ENCODE measurements at regions not wholly inside any gene's neighbourhood (a gene's known extent, or its start where the extent isn't known, plus 50 kb on each side); places are given as distances from the start of the nearest gene placed in this dataset.

DNA sequence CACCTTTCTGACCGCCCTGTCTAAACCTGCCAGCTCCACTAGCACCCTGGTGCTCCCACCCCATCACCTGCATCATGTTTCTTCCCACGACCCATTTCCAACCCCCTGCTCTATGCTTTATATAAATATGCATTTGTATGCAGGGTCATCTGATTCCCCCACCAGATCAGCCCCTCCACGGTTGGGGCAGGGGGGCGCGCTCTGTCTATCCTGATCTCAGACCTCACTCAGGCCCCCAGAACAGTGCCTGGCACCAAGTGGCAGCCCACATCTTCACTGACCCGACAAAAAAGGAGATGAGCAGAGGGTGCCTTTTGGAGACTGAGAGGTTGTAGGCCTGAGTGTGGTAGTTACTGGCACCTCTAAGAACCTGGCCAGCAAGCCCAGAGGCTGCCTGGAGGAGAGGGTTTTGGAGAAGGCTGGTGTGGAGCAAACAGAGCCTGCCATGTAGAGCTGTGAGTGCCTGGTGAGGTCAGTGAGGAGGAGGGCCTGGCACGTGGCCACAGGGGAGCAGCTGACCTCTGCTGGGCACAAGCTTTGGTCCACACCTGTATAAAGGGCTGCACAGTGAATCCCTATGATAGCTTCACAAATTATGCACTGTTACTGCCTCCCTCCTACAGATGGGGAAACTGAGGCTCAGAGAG is 86.3 kb upstream of the RTL6 start:
- Histone ChIP-seq H3K27me3 (ENCODE audit: control insufficient read depth in 1 of 2, insufficient read depth in 2 of 2, low read length in 2 of 2) (peaks cover 7 to 11% of the 10 kb centered on the region in 2 donors), H3K4me3 (ENCODE audit: low read length in 2 of 2) (no peak overlapping the region), H3K9me3 (ENCODE audit: control insufficient read depth in 2 of 2, low read length in 2 of 2) (peaks cover 0 to 3% of the 10 kb centered on the region in 2 donors), H3K9ac (ENCODE audit: low read length in 2 of 2) (no peak overlapping the region), H3K36me3 (ENCODE audit: control insufficient read depth in 2 of 2, insufficient read depth in 2 of 2, low read length in 2 of 2) (no peaks in the 10 kb centered on the region), H3K27ac (ENCODE audit: low read length) (no peak overlapping the region), H3K4me1 (ENCODE audit: control insufficient read depth, insufficient read depth, low read length) (no peaks in the 10 kb centered on the region)

DNA sequence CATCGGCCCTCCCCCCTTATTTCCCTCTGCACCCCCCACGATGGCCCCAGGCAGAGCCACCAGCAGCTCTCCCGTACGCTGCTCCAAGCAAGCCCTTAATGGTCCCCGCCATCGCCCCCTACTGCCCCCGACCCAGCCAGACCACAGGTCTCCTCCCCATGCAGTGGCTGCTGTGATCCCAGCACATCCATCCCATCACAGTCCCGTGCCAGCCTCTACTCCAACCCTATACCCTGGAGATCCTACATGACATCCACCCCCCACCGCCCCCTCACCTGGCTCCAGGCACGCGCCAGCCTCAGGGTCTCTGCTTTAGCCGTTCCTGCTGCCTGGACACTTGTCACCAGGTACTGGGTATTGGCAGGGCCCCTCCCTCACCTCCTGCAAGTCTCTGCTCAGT is 85.8 kb upstream of the RTL6 start:
- Histone ChIP-seq H3K4me1 (ENCODE audit: control insufficient read depth, insufficient read depth, low read length) (no peaks in the 10 kb centered on the region), H3K27ac (ENCODE audit: low read length) (no peak overlapping the region), H3K36me3 (ENCODE audit: control insufficient read depth in 2 of 2, insufficient read depth in 2 of 2, low read length in 2 of 2) (no peaks in the 10 kb centered on the region)

DNA sequence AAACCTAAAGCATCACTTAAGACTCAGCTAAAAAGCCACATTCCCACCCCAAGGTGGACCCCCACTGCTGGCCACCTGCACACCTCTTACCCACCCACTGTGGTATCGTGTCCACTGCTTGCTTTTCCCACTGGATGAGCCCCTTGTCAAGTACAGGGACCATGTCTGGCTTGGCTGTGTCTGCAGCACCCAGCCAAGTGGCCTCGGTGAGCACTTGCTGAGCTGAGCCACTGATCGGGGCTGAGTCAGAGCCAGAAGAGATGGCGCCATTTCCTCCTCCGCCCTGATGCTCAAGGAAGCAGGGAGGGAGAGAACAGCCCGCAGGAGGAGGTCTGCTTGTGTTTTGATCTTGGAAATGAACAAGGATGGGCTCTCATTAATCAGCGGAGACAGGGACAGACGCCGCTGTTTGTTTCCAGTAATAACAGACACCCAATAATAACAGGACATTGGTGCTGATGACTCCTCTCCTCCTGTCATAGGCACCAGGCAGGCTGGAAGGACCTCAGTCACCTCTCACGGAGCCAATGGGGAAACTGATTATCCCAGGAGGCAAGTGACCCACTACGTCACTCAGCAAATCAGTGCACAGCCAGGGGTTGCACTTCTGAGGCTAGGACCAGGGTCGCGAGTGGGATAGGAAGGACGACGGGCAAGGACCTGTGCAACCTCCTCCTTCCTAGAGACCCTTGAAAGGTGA is 85.2 kb upstream of the RTL6 start:
- no peak overlapping the region for H3K9ac ChIP-seq (ENCODE audit: low read length in 2 of 2)
- H3K27me3 ChIP-seq (ENCODE audit: control insufficient read depth in 1 of 2, insufficient read depth in 2 of 2, low read length in 2 of 2): peaks cover 7 to 11% of the 10 kb centered on the region in 2 donors
- H3K4me1 ChIP-seq (ENCODE audit: control insufficient read depth, insufficient read depth, low read length): no peaks in the 10 kb centered on the region
- no peak overlapping the region for H3K4me3 ChIP-seq (ENCODE audit: low read length in 2 of 2)
- no peaks in the 10 kb centered on the region for H3K36me3 ChIP-seq (ENCODE audit: control insufficient read depth in 2 of 2, insufficient read depth in 2 of 2, low read length in 2 of 2)
- H3K27ac ChIP-seq (ENCODE audit: low read length): no peak overlapping the region
- no peaks in the 10 kb centered on the region for H3K9me3 ChIP-seq (ENCODE audit: control insufficient read depth in 2 of 2, low read length in 2 of 2)

More for the DNA sequence above, 85.8 kb upstream of the RTL6 start:
- H3K27me3 ChIP-seq (ENCODE audit: control insufficient read depth in 1 of 2, insufficient read depth in 2 of 2, low read length in 2 of 2): peaks cover 7 to 11% of the 10 kb centered on the region in 2 donors
- H3K9ac ChIP-seq (ENCODE audit: low read length in 2 of 2): no peak overlapping the region
- no peaks in the 10 kb centered on the region for H3K9me3 ChIP-seq (ENCODE audit: control insufficient read depth in 2 of 2, low read length in 2 of 2)
- no peak overlapping the region for H3K4me3 ChIP-seq (ENCODE audit: low read length in 2 of 2)

DNA sequence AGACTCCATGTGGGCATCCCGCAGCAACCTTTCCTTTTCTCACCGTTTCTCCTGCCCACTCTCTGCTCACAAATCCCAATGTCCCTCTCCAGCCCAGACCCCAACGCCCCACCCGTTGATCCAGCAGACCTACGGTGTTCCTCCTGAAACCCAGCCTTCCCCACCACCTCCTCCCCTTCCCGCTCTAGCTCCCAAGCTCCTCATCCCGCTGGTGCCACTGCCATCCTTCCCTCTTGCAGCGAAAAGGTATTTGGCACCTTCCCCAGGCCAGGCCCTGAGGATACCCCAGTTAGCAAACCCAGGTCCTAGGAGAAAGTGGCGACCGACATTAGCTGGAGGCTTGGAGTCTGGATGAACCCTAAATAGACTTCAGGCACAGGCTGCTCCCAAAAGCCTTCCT is 84.0 kb upstream of the RTL6 start:
- Histone ChIP-seq H3K36me3 (ENCODE audit: control insufficient read depth in 2 of 2, insufficient read depth in 2 of 2, low read length in 2 of 2) (no peaks in the 10 kb centered on the region), H3K4me1 (ENCODE audit: control insufficient read depth, insufficient read depth, low read length) (no peaks in the 10 kb centered on the region), H3K9me3 (ENCODE audit: control insufficient read depth in 2 of 2, low read length in 2 of 2) (no peaks in the 10 kb centered on the region), H3K9ac (ENCODE audit: low read length in 2 of 2) (no peak overlapping the region), H3K4me3 (ENCODE audit: low read length in 2 of 2) (no peak overlapping the region), H3K27ac (ENCODE audit: low read length) (no peak overlapping the region), H3K27me3 (ENCODE audit: control insufficient read depth in 1 of 2, insufficient read depth in 2 of 2, low read length in 2 of 2) (peaks cover 5 to 8% of the 10 kb centered on the region in 2 donors)

DNA sequence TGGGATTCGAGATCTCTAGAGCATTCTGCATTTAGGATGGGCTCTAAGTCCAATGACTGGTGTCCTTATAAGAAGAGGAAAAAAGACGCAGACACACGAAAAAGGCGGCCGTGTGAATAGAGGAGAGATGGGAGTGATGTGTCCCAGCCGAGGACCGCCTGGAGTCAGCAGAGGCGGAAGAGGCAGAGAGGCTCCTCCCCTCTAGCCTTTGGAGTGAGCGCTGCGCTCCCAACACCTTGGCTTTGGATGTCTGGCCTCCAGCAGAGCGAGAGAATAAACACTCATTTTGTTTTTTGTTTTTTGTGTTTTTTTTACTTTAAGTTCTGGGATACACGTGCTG is 83.0 kb upstream of the RTL6 start:
- H3K27me3 ChIP-seq (ENCODE audit: control insufficient read depth in 1 of 2, insufficient read depth in 2 of 2, low read length in 2 of 2): peaks cover 3 to 4% of the 10 kb centered on the region in 2 donors
- H3K9ac ChIP-seq (ENCODE audit: low read length in 2 of 2): no peak overlapping the region
- no peaks in the 10 kb centered on the region for H3K4me1 ChIP-seq (ENCODE audit: control insufficient read depth, insufficient read depth, low read length)
- no peak overlapping the region for H3K27ac ChIP-seq (ENCODE audit: low read length)
- H3K36me3 ChIP-seq (ENCODE audit: control insufficient read depth in 2 of 2, insufficient read depth in 2 of 2, low read length in 2 of 2): no peaks in the 10 kb centered on the region
- no peak overlapping the region for H3K4me3 ChIP-seq (ENCODE audit: low read length in 2 of 2)
- H3K9me3 ChIP-seq (ENCODE audit: control insufficient read depth in 2 of 2, low read length in 2 of 2): no peaks in the 10 kb centered on the region

DNA sequence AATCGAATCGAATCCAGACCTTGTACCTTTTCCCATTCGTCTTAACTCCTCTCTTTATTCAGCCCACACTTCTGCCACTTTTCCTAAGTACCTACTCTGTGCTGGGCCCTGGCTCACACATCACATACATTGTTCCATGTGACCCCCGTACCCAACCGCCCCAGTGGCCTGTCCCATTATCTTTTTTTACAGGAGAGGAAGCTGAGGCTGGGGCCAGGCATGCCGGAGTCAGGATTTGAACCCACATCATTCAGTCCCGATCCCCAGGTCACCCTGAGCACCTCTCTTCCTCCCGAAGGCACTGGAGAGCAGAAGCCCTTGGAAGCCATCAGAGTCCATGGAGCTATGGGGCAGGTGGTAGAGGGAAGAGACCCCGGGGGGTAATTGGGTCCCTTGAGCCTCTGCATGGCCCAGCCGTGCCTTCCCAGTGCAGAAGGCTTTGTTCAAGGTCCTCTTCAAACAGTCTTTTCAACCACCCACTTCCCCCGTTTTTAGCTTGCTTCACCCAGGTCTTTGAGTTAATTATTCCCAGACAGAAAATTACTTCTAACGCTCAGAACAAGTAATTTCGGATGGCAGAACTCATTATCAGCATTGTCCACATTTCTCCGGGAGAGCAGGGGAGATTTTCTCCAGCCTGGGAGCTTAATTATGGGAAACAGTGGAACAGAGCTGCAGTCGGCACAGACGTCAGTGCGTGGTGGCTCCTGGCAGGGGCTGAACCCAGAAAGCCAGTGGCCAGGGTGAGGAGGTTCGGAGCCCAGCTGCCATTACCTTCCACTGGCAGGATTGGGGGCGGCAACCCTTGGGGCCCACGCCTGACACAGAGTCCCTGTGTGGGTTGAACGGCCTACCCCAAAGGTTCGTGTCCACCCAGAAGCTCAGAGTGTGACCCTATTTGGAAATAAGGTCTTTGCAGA is 82.4 kb upstream of the RTL6 start:
- no peak overlapping the region for H3K27ac ChIP-seq (ENCODE audit: low read length)
- H3K4me3 ChIP-seq (ENCODE audit: low read length in 2 of 2): no peak overlapping the region
- H3K9me3 ChIP-seq (ENCODE audit: control insufficient read depth in 2 of 2, low read length in 2 of 2): no peaks in the 10 kb centered on the region
- no peaks in the 10 kb centered on the region for H3K4me1 ChIP-seq (ENCODE audit: control insufficient read depth, insufficient read depth, low read length)
- peaks cover 0 to under 1% of the 10 kb centered on the region in 2 donors for H3K27me3 ChIP-seq (ENCODE audit: control insufficient read depth in 1 of 2, insufficient read depth in 2 of 2, low read length in 2 of 2)
- H3K9ac ChIP-seq (ENCODE audit: low read length in 2 of 2): no peak overlapping the region
- no peaks in the 10 kb centered on the region for H3K36me3 ChIP-seq (ENCODE audit: control insufficient read depth in 2 of 2, insufficient read depth in 2 of 2, low read length in 2 of 2)

DNA sequence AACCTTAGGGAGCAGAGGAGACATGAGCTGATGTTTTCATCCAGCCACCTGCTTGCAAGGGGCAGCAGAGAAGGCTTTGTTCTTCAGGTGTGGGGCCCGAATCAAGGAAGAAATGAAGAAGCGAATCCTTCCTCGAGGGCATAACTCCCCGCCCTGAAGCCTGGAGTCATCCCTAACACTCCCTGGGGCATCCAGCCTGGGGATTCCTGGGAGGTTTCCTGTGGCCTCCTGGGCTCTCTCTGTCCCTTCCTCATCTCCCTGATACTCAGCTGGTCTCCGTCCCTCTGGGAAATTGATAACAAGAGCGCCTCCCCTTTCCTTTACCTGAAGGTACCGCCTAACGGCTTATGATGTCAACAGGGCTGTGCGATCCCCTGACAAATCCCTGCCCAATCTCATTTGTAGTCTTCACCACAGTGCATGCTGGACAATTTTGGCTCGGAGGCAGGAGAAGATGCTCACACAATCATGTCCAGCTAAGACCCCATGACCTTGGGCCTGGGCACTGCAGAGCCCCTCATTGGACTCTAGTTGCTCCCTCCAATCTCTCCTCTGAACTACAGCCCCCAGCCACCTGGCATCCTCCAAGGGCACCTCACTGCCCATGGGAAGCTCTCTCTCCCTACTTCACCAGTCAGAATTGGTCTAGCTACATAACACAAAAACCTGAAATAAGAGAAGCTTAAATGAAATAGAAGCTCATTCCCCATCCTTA is 80.6 kb upstream of the RTL6 start:
- Histone ChIP-seq H3K4me3 (ENCODE audit: low read length in 2 of 2) (no peak overlapping the region), H3K9me3 (ENCODE audit: control insufficient read depth in 2 of 2, low read length in 2 of 2) (no peaks in the 10 kb centered on the region), H3K9ac (ENCODE audit: low read length in 2 of 2) (no peak overlapping the region), H3K27ac (ENCODE audit: low read length) (no peak overlapping the region), H3K36me3 (ENCODE audit: control insufficient read depth in 2 of 2, insufficient read depth in 2 of 2, low read length in 2 of 2) (no peaks in the 10 kb centered on the region), H3K4me1 (ENCODE audit: control insufficient read depth, insufficient read depth, low read length) (peaks cover 3% of the 10 kb centered on the region), H3K27me3 (ENCODE audit: control insufficient read depth in 1 of 2, insufficient read depth in 2 of 2, low read length in 2 of 2) (no peaks in the 10 kb centered on the region)

DNA sequence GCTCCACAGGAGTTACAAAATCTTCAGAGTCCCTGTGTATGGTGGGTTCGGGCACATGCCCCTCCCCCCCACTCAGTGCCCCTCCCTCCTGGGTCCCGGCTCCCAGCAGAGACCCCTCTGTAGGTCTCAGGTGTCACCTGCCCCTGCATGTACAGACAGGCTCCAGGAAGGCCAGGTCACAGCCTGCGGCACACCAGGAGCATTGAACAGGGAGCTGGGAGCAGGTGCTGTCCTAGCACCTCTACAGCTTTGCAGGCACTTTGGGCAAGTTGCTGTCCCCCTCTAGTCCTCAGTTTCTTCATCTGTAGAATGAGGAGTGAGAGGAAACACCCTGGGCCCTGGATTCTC is 80.1 kb upstream of the RTL6 start:
- Histone ChIP-seq H3K27me3 (ENCODE audit: control insufficient read depth in 1 of 2, insufficient read depth in 2 of 2, low read length in 2 of 2) (no peaks in the 10 kb centered on the region), H3K9me3 (ENCODE audit: control insufficient read depth in 2 of 2, low read length in 2 of 2) (no peaks in the 10 kb centered on the region), H3K36me3 (ENCODE audit: control insufficient read depth in 2 of 2, insufficient read depth in 2 of 2, low read length in 2 of 2) (no peaks in the 10 kb centered on the region), H3K27ac (ENCODE audit: low read length) (no peak overlapping the region), H3K9ac (ENCODE audit: low read length in 2 of 2) (no peak overlapping the region), H3K4me1 (ENCODE audit: control insufficient read depth, insufficient read depth, low read length) (peaks cover 3% of the 10 kb centered on the region), H3K4me3 (ENCODE audit: low read length in 2 of 2) (no peak overlapping the region)

DNA sequence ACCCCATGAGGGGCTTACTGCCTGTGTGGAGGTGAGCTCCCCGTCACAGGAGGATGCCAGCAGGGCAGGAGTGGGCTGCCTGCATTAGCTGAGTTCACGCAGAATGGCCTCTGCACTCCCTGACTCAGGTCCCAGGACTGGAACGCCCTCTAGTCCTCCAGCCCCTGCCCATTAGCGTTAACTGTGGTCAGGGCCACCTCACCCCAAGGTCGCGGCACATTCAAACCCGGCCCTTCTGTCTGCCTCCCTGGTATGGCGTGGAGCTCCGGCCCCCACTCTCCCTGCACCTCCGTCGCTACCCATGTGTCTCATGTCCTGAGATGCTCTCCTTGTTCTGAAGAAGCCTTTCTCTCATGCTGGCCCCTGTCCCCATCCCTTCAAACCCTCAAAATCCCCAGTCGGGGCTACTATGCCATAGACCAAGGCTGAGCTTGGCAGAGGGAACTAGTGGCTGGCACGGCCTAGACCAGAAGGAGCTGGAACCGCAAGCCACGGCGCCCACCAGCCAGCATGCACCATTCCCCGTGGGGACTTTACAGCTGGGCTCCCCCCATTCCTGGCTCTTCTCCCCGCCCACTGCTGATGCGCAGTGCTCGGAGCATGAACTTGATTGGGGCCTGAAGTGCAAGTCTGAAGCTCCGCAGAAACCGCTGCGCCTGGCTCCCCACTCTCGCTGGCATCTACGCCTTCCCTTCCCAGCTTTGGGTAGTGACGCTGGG is 79.5 kb upstream of the RTL6 start:
- Histone ChIP-seq H3K36me3 (ENCODE audit: control insufficient read depth in 2 of 2, insufficient read depth in 2 of 2, low read length in 2 of 2) (no peaks in the 10 kb centered on the region), H3K4me3 (ENCODE audit: low read length in 2 of 2) (no peak overlapping the region), H3K4me1 (ENCODE audit: control insufficient read depth, insufficient read depth, low read length) (peaks cover 3% of the 10 kb centered on the region), H3K9ac (ENCODE audit: low read length in 2 of 2) (no peak overlapping the region), H3K27me3 (ENCODE audit: control insufficient read depth in 1 of 2, insufficient read depth in 2 of 2, low read length in 2 of 2) (no peaks in the 10 kb centered on the region), H3K9me3 (ENCODE audit: control insufficient read depth in 2 of 2, low read length in 2 of 2) (no peaks in the 10 kb centered on the region), H3K27ac (ENCODE audit: low read length) (no peak overlapping the region)
